ENCODE measurements at regions not wholly inside any gene's neighbourhood (a gene's known extent, or its start where the extent isn't known, plus 50 kb on each side); places are given as distances from the start of the nearest gene placed in this dataset.
"Not testable (repeated sequence)": the region's sequence is repeated elsewhere in the genome, so short reads cannot be mapped to it uniquely, and the experiment has no call there.

DNA sequence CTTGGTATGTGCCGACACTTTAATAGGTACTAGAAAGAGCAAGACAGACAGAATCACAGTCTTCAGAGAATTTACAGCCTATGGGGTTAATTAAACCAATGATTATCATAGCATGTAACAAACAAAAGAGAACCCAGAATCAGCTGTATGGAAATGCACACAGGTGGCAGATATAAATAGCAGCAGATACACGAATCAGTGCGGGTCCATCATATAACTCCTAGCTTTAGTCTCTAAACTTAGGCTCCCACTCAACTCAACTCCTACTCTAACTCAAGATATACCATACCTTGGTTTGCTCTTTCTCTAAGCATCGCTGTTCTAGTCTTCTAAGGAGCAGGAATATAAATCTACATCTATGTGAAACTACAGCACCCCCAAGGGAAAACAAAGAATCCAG, 132.0 kb upstream of the NBPF26 start:
- TF ChIP-seq POLR2A (IDR thresholded peaks at IDR 0.05) = not testable (repeated sequence)
- TF ChIP-seq, protein P1, sequence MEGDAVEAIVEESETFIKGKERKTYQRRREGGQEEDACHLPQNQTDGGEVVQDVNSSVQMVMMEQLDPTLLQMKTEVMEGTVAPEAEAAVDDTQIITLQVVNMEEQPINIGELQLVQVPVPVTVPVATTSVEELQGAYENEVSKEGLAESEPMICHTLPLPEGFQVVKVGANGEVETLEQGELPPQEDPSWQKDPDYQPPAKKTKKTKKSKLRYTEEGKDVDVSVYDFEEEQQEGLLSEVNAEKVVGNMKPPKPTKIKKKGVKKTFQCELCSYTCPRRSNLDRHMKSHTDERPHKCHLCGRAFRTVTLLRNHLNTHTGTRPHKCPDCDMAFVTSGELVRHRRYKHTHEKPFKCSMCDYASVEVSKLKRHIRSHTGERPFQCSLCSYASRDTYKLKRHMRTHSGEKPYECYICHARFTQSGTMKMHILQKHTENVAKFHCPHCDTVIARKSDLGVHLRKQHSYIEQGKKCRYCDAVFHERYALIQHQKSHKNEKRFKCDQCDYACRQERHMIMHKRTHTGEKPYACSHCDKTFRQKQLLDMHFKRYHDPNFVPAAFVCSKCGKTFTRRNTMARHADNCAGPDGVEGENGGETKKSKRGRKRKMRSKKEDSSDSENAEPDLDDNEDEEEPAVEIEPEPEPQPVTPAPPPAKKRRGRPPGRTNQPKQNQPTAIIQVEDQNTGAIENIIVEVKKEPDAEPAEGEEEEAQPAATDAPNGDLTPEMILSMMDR (IDR thresholded peaks at IDR 0.05) = not testable (repeated sequence)
